T-helper 1 cell (primary cell): ENCODE measurements at regions not wholly inside any gene's neighbourhood (a gene's known extent, or its start where the extent isn't known, plus 50 kb on each side); places are given as distances from the start of the nearest gene placed in this dataset.

Experiments used
- DNase-seq, 5 donors: peaks; one replicate each; pipeline ENCODE4 v3.0.0-alpha.2; 2012 to 2020

DNA sequence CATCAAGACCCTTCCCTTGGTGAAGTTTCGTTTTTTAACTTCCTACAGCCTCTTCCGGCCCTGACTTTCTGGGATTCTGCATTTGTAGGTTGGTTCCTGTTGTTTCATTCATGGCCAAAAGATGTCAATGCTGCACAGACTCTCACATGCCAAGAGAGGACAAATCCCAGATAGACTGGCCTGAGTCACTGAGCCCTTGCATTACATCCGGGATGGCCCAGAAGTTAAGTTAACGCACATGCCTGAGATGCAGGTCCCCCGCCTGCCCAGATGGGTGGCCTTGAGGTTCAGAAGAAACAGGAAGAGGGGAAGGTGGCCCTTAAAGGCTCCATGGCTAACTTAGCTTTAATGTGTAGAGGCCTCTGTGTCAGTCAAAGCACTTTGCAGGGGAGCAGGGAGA is 51.6 kb upstream of the SRGAP3 start:
- no peak for DNase-seq

DNA sequence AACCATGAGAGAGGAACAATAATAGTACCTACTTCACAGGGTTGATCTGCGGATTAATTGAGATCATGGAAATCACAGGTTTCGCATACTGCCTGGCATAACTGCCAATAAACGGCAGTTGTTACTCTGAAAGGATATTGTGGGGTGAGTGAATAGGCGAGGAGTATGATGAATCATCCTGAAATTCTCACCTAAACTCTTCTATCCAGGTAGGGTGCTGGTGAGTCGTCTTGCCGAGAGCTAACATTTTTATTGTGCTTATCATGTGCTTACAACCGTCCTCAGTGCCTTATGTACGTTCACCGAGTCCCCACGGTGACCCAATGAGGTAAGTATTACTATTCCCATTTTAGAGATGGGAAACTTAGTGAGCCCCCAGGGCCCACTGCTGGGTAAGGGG is 52.4 kb upstream of the SRGAP3 start:
- peak in 1 of 5 donors; percentile 4 for DNase-seq

- DNase-seq: peak; percentile 40 to 75 (median 69)
These were observed 53.2 kb upstream of the SRGAP3 start for GRCh38 chr3:9302425-9303181.

GRCh38 chr3:9308298-9308990 is 54.4 kb upstream of the THUMPD3 start:
- DNase-seq: no peak

DNA sequence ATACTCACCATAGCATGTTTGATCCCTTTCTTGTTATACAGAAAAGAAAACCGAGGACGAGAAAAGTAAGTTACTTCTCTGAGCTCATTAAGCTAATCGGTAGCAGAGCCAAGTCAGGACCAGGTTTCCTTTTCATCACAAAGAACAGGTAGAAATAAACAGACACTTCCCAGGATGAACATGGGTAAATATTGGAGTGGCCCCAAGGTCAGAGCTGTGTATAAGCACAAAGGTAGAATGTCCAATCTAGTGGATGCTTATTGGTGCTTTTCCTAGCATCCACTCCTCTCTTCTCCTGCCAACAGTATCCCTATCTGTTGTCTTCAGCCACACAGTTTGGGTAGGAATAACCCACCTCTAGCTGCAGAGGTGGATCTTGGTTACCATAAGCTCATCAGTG is 52.8 kb upstream of the THUMPD3 start:
- no peak for DNase-seq

GRCh38 chr3:9311228-9311627 is 51.6 kb upstream of the THUMPD3 start:
- no peak for DNase-seq
